ENCODE measurements at regions not wholly inside any gene's neighbourhood (a gene's known extent, or its start where the extent isn't known, plus 50 kb on each side); places are given as distances from the start of the nearest gene placed in this dataset.

DNA sequence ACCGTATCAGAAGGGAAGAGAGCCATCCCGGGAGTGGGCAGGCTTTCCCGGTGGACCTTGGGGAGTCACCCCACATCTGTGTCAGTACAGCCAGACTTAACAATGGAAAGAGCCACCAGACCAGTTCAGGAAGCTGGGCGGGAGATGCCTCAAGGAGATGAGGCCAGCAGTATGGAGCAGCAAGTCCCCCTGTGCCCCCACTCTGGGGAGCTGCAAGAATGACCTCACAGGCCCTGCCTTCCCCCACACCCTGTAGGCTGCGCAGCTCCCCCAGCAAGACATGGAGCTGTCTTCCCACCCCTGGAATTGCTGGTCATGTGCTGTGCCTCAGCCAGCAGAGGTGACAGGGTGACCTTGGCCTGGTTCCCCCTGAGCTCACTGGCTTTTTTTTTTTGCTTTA is 76.8 kb upstream of the INSIG1 start:
- TF ChIP-seq, protein P1, sequence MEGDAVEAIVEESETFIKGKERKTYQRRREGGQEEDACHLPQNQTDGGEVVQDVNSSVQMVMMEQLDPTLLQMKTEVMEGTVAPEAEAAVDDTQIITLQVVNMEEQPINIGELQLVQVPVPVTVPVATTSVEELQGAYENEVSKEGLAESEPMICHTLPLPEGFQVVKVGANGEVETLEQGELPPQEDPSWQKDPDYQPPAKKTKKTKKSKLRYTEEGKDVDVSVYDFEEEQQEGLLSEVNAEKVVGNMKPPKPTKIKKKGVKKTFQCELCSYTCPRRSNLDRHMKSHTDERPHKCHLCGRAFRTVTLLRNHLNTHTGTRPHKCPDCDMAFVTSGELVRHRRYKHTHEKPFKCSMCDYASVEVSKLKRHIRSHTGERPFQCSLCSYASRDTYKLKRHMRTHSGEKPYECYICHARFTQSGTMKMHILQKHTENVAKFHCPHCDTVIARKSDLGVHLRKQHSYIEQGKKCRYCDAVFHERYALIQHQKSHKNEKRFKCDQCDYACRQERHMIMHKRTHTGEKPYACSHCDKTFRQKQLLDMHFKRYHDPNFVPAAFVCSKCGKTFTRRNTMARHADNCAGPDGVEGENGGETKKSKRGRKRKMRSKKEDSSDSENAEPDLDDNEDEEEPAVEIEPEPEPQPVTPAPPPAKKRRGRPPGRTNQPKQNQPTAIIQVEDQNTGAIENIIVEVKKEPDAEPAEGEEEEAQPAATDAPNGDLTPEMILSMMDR (IDR thresholded peaks at IDR 0.05; ENCODE audit: low read depth, low read length, missing input control), result no peak
- TF ChIP-seq TAF1 (conservative IDR thresholded peaks at IDR 0.05), result no peak
- no peak for TF ChIP-seq GABPA (IDR thresholded peaks at IDR 0.05 in 1 of 2, conservative IDR thresholded peaks at IDR 0.05 in 1 of 2)
- TF ChIP-seq, protein P2, sequence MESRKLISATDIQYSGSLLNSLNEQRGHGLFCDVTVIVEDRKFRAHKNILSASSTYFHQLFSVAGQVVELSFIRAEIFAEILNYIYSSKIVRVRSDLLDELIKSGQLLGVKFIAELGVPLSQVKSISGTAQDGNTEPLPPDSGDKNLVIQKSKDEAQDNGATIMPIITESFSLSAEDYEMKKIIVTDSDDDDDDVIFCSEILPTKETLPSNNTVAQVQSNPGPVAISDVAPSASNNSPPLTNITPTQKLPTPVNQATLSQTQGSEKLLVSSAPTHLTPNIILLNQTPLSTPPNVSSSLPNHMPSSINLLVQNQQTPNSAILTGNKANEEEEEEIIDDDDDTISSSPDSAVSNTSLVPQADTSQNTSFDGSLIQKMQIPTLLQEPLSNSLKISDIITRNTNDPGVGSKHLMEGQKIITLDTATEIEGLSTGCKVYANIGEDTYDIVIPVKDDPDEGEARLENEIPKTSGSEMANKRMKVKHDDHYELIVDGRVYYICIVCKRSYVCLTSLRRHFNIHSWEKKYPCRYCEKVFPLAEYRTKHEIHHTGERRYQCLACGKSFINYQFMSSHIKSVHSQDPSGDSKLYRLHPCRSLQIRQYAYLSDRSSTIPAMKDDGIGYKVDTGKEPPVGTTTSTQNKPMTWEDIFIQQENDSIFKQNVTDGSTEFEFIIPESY (IDR thresholded peaks at IDR 0.05), result no peak
- TF ChIP-seq JUND (IDR thresholded peaks at IDR 0.05), result no peak
- no peak for TF ChIP-seq RXRA (IDR thresholded peaks at IDR 0.05)
- TF ChIP-seq EGR1 (IDR thresholded peaks at IDR 0.05; ENCODE audit: low read depth in 2 of 2), result no peak
- TF ChIP-seq, protein P3, sequence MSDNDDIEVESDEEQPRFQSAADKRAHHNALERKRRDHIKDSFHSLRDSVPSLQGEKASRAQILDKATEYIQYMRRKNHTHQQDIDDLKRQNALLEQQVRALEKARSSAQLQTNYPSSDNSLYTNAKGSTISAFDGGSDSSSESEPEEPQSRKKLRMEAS (IDR thresholded peaks at IDR 0.05), result no peak
- TF ChIP-seq SP1 (IDR thresholded peaks at IDR 0.05), result no peak
- no peak for TF ChIP-seq RAD21 (IDR thresholded peaks at IDR 0.05)
- TF ChIP-seq HNF4A (conservative IDR thresholded peaks at IDR 0.05), result no peak
- no peak for TF ChIP-seq FOXA1 (IDR thresholded peaks at IDR 0.05)
- TF ChIP-seq, protein P4, sequence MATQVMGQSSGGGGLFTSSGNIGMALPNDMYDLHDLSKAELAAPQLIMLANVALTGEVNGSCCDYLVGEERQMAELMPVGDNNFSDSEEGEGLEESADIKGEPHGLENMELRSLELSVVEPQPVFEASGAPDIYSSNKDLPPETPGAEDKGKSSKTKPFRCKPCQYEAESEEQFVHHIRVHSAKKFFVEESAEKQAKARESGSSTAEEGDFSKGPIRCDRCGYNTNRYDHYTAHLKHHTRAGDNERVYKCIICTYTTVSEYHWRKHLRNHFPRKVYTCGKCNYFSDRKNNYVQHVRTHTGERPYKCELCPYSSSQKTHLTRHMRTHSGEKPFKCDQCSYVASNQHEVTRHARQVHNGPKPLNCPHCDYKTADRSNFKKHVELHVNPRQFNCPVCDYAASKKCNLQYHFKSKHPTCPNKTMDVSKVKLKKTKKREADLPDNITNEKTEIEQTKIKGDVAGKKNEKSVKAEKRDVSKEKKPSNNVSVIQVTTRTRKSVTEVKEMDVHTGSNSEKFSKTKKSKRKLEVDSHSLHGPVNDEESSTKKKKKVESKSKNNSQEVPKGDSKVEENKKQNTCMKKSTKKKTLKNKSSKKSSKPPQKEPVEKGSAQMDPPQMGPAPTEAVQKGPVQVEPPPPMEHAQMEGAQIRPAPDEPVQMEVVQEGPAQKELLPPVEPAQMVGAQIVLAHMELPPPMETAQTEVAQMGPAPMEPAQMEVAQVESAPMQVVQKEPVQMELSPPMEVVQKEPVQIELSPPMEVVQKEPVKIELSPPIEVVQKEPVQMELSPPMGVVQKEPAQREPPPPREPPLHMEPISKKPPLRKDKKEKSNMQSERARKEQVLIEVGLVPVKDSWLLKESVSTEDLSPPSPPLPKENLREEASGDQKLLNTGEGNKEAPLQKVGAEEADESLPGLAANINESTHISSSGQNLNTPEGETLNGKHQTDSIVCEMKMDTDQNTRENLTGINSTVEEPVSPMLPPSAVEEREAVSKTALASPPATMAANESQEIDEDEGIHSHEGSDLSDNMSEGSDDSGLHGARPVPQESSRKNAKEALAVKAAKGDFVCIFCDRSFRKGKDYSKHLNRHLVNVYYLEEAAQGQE (IDR thresholded peaks at IDR 0.05), result no peak
